Mesodermal cell (in vitro differentiated cells): ENCODE measurements at regions not wholly inside any gene's neighbourhood (a gene's known extent, or its start where the extent isn't known, plus 50 kb on each side); places are given as distances from the start of the nearest gene placed in this dataset.

ENCODE experiments used
- H3K27ac ChIP-seq: 2 replicates; pipeline ENCODE4 v1.7.0; 2013; ENCODE audit warnings: mild to moderate bottlenecking, low read depth, low read length, moderate library complexity; ENCODE audit not compliant: severe bottlenecking
- H3K36me3 ChIP-seq: 2 replicates; pipeline ENCODE4 v1.7.1; 2013; ENCODE audit warnings: mild to moderate bottlenecking, low read length, moderate library complexity; ENCODE audit not compliant: control insufficient read depth, insufficient read depth
- H3K4me1 ChIP-seq: one replicate; pipeline ENCODE4 v1.7.1; 2013; ENCODE audit warnings: mild to moderate bottlenecking, low read length; ENCODE audit not compliant: insufficient read depth, control insufficient read depth, poor library complexity, severe bottlenecking
- H3K4me3 ChIP-seq: 2 replicates; pipeline ENCODE4 v1.7.0; 2013; ENCODE audit warnings: low read length, control low read depth, mild to moderate bottlenecking; ENCODE audit not compliant: insufficient read depth, poor library complexity, severe bottlenecking; ENCODE audit errors: extremely low read depth
- H3K9me3 ChIP-seq: 2 replicates; pipeline ENCODE4 v1.7.1; 2013; ENCODE audit warnings: mild to moderate bottlenecking, low read length, moderate library complexity; ENCODE audit not compliant: control insufficient read depth
- WGBS, 2 experiments: methylation state at CpG; one replicate each; pipeline ENCODE4 v1.1.5; 2013; ENCODE audit warnings: missing lambda C conversion rate in 2 of 2; ENCODE audit not compliant: insufficient coverage in 2 of 2; 5-methylcytosine and 5-hydroxymethylcytosine counted together

DNA sequence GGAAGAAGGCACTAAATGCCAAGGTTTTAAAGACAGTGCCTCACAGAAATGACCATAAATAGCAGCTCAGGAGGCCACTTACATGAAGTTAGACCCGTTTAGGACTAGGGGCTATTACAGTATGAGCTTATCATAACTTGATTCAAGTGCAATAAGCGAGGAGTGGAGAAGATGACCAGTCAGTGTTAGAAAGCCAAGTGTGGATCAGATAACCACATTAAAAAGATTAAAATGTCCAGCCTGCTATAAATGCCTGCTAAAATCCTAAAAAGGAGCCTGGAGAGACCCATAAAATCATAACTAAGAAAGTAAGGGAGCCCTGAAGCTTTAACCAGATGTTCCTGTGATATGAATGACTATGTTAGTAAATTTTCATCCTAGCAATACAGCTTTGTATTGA is 117.5 kb upstream of the ZNF521 start:
- no peak overlapping the region for H3K27ac ChIP-seq
- WGBS, 2 experiments: 100% methylated on average over 1 of the region's 2 CpGs

DNA sequence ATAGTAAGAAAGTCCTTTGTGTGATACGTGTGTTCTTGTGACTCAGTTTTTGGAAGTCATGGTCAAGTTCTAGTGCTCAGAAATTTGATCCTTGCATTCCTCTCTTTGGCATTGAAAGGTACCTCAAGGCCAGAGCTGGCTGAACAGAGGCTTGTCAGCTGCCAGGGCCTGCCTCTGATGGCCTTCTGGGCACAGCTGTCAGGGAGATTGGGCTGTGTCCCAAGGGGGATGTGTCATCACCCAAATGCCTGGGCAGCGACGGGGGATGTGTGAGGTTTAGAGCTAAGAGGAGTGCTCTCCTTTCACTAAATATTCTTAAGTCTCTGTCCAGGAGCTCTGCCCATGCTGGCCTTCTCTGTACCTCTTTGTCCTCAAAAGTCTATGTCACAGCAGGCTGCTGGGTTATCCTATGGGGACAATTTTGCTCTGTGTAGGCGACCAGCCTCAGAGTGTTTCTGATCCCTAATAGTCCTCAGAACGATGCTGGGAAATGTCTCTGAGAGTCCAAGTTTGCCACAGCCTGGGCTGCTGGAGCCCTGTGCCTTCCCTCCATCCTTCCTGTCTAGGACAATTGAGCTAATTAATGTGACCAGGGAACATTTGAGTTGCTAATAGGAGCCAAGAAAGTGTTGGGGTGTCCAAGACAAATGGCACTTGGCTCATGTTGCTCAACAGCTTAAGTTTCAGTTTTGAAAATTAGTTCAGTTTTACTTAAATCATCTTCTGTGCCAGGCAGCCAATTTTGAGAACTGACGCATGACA is 115.4 kb upstream of the ZNF521 start:
- 83 to 89% methylated on average over 3 of the region's 6 CpGs for WGBS, 2 experiments

More for the DNA sequence above, 117.5 kb upstream of the ZNF521 start:
- Histone ChIP-seq H3K4me1 (peaks cover 18% of the 10 kb centered on the region), H3K4me3 (no peak overlapping the region), H3K9me3 (peaks cover 4% of the 10 kb centered on the region), H3K36me3 (no peaks in the 10 kb centered on the region)

DNA sequence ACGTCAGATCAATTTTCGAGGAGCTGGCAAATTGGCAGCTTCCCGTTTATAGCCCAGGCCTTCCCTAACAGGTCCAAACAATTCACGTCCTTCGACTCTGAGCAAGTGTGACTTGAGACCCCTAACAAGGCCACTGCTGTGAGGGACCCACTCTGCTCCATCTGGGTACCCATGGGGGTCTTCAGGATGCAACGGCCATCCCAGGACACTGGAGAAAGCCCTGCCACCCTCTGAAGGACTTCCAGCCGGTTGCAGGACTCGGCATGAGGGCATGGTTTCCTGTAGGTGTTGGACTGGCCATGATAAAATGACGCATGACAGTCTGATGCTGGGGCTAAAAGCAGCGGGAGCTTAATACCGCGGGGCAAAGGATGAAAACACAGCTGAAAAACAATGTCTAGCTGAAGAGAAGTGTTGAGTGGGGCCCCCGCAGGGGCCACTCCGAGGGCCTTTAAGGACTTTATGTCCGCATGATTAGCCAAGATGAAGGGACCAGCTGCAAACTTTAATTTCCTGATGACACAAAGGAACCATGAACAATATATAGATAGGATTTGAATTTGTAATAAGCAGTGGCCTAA is 113.3 kb upstream of the ZNF521 start:
- Histone ChIP-seq H3K4me3 (no peak overlapping the region), H3K9me3 (no peaks in the 10 kb centered on the region), H3K4me1 (peaks cover 18% of the 10 kb centered on the region), H3K27ac (no peak overlapping the region), H3K36me3 (no peaks in the 10 kb centered on the region)
- 90 to 96% methylated on average over 12 to 13 of the region's 15 CpGs for WGBS, 2 experiments

More for the DNA sequence above, 115.4 kb upstream of the ZNF521 start:
- Histone ChIP-seq H3K9me3 (peaks cover 4% of the 10 kb centered on the region), H3K36me3 (no peaks in the 10 kb centered on the region), H3K4me1 (peaks cover 18% of the 10 kb centered on the region), H3K4me3 (no peak overlapping the region), H3K27ac (no peak overlapping the region)

DNA sequence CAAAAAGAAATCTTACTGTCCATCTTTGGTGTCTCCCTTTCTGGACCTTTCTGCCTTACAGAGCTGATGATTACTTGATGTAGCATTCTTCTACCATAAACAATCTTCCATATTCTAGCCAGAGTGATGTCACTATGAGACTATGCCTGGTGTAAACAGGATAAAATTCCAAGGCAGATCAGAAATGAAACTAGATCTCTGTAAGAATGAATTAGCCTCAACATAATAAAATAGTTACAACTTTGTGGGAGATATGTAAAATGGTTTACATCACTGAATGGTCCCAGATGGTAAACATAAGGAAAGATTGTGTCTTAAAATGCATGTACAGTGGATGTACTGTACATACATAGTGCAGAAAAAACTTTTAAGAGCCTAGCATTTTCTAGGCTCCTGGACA is 112.3 kb upstream of the ZNF521 start:
- no peaks in the 10 kb centered on the region for H3K9me3 ChIP-seq

DNA sequence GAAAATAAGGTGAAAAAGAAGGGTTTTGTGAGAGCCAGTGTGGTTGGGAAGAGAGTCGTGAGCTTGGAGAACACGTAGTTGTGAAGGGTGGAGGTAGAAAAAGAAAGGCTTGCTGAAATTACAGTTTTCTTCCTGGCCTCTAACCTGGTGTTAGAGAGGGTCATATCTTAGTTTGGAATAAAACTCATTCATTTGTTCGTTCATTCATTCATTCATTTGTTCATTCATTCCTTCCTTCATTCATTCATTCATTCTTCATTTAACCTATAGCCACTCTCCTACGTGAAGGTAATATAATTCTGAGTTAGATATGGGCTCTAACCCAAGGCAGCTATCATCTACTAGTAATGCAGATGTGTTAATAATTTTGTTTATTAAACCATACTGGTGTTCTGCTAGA is 111.8 kb upstream of the ZNF521 start:
- Histone ChIP-seq H3K4me3 (no peak overlapping the region), H3K36me3 (no peaks in the 10 kb centered on the region), H3K4me1 (peaks cover 18% of the 10 kb centered on the region), H3K27ac (no peak overlapping the region), H3K9me3 (no peaks in the 10 kb centered on the region)
- 95 to 100% methylated on average over 2 of the region's 4 CpGs for WGBS, 2 experiments

More for the DNA sequence above, 112.3 kb upstream of the ZNF521 start:
- Histone ChIP-seq H3K4me3 (no peak overlapping the region), H3K36me3 (no peaks in the 10 kb centered on the region), H3K4me1 (peaks cover 18% of the 10 kb centered on the region), H3K27ac (no peak overlapping the region)

DNA sequence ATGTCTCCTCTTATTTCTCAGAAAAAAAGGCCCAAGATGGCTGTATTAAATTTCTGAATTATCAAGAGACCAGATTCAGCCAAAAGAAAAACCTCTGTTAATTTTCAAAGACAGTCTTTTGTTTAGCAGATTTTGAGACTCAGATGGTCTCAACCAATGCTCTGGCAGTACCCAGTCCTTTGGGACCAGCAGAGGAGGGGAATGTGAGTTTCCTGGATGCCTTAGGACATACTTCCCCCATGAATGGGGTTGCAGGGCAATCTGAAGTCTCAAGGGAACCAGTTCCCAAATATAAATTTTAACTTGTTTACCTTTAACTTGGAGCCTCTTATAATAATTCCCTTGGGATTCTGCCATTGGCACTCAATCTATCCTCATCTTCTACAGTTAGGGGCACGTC is 107.8 kb upstream of the ZNF521 start:
- H3K9me3 ChIP-seq: no peaks in the 10 kb centered on the region
- H3K36me3 ChIP-seq: no peaks in the 10 kb centered on the region
- WGBS, 2 experiments: 100% methylated on average over 1 of the region's 1 CpG
- no peak overlapping the region for H3K27ac ChIP-seq
- no peak overlapping the region for H3K4me3 ChIP-seq
- H3K4me1 ChIP-seq: no peaks in the 10 kb centered on the region

DNA sequence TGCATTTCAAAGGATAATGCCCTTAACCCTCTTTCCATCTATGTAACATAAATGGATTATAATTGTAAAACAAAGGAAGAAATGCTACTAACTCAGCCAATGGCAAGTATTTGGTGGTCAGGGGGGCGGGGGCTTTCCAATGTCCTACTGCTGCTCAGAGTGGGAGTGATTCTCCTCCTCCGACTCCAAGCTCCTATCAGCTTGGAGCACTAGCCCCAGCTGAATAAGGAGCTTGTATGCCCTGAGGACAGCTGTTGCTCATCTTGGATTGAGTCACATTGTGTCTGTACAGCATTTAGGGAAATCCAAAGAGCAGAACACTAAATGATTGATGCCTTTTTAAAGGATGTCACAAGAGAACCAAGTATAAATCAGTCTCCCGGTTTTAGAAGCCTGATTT is 105.6 kb upstream of the ZNF521 start:
- H3K4me1 ChIP-seq: peaks cover 5% of the 10 kb centered on the region
- no peaks in the 10 kb centered on the region for H3K36me3 ChIP-seq
- H3K27ac ChIP-seq: no peak overlapping the region
- no peaks in the 10 kb centered on the region for H3K9me3 ChIP-seq
- H3K4me3 ChIP-seq: no peak overlapping the region
- 74 to 89% methylated on average over 2 to 3 of the region's 3 CpGs for WGBS, 2 experiments

DNA sequence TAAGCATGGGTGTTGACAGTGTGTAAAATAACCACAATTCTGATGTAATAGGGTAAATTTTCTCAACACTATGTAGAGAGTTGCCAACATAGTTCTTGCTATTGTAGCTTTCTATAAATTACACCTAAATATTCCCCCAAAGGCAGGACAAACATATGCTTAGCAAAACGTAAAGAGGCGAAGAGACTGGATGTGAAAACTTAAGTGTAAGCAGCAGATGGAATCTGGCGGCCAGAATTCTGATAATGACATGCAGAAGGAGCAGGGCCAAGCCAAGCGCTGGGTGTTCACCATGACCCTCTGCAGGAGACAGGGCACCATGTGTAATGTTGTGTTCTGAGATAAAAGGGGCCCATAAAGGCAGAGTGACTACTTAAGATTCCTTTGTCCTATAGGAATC is 105.2 kb upstream of the ZNF521 start:
- 83% methylated on average over 4 of the region's 4 CpGs; no CpG with 5 or more reads in 1 of the 2 experiments for WGBS, 2 experiments

DNA sequence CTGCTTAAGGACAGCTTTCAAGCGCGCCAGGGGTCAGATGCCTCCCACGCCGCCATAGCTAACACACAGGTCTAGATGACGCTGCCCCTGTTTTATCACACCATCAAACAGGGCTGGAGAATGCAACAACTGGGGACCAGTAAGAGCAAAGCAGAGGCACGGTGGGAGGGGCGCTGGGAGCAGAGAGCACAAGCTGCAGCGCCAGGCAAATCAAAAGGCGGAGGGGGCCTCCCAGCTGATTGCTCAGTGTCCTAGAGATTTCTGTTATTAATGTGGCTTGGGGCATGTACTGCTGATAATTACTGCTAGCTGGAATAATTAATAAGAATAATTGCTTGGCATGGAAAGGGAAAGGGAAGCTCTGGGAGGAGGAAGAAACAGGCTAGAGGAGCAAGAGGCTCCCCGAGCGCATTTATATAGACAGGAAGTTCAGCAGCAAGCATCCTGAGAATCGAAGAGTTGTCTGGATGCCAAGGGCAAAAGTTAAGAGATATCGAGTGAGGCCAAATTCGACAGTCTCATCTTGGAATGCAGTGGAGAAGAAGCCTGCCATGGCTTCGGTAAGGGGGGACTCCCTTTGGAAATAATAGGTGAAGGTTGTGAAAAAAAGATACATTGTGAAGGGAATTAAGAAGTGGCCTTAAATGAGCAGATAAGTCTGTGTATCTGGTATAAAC is 104.5 kb upstream of the ZNF521 start:
- Histone ChIP-seq H3K4me1 (peaks cover 5% of the 10 kb centered on the region), H3K27ac (no peak overlapping the region), H3K9me3 (peaks cover 4% of the 10 kb centered on the region), H3K36me3 (no peaks in the 10 kb centered on the region), H3K4me3 (no peak overlapping the region)
- 85 to 90% methylated on average over 11 to 14 of the region's 15 CpGs for WGBS, 2 experiments

More for the DNA sequence above, 105.2 kb upstream of the ZNF521 start:
- H3K4me3 ChIP-seq: no peak overlapping the region
- no peaks in the 10 kb centered on the region for H3K36me3 ChIP-seq
- no peak overlapping the region for H3K27ac ChIP-seq
- H3K4me1 ChIP-seq: peaks cover 5% of the 10 kb centered on the region
- H3K9me3 ChIP-seq: no peaks in the 10 kb centered on the region

DNA sequence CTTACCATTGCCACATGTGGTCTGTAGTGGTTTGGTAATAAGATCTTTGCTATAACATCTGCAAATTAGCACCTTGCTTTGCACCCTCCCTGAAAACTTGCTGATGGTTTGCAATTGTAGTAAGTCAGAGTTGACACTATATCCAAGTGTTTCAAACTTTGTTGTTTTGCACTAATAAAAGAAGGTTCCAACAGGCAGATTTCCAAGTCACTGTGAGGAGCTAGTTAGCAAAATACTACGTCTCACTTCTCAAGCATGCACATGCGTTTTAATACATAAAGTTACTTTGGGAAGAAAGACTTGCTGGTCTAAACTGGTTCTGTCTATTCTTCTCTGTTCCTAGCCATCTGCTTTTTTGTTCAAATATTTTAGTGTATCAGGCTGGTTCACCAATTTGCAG is 103.7 kb upstream of the ZNF521 start:
- no peaks in the 10 kb centered on the region for H3K36me3 ChIP-seq
- H3K4me1 ChIP-seq: peaks cover 5% of the 10 kb centered on the region
- H3K9me3 ChIP-seq: peaks cover 6% of the 10 kb centered on the region
- H3K27ac ChIP-seq: no peak overlapping the region
- no peak overlapping the region for H3K4me3 ChIP-seq
- 100% methylated on average over 2 of the region's 2 CpGs; no CpG with 5 or more reads in 1 of the 2 experiments for WGBS, 2 experiments

DNA sequence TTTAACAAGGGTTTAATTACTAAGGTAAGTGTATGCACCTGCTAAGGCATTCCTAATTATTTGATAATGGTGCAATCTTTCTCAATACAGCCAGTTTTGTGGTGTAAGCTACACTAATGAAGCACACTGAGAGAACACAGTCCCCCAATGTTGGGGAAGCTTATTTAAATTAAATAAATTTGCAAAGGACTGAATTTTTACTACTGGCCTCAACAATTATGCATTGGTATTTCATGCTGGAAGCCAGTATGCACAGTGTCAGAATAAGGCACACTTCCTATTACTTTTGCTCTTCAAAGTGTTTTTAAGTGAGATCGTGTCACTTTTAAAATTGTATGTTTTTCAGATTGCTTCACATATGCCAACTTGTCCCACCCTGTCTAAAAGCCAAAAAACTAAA is 103.2 kb upstream of the ZNF521 start:
- no peaks in the 10 kb centered on the region for H3K36me3 ChIP-seq
- WGBS, 2 experiments: no CpG with 5 or more reads among the region's 1 CpG
- peaks cover 6% of the 10 kb centered on the region for H3K9me3 ChIP-seq
- H3K4me3 ChIP-seq: no peak overlapping the region
- no peak overlapping the region for H3K27ac ChIP-seq
- H3K4me1 ChIP-seq: peaks cover 5% of the 10 kb centered on the region
